Occipital lobe (tissue), 1 donor: ENCODE measurements at regions not wholly inside any gene's neighbourhood (a gene's known extent, or its start where the extent isn't known, plus 50 kb on each side); places are given as distances from the start of the nearest gene placed in this dataset.
"Not testable (repeated sequence)": the region's sequence is repeated elsewhere in the genome, so short reads cannot be mapped to it uniquely, and the experiment has no call there.

Experiments
- DNase-seq: peaks from one replicate; lab custom pipeline; 2025; lab: John Stamatoyannopoulos, UW

DNA sequence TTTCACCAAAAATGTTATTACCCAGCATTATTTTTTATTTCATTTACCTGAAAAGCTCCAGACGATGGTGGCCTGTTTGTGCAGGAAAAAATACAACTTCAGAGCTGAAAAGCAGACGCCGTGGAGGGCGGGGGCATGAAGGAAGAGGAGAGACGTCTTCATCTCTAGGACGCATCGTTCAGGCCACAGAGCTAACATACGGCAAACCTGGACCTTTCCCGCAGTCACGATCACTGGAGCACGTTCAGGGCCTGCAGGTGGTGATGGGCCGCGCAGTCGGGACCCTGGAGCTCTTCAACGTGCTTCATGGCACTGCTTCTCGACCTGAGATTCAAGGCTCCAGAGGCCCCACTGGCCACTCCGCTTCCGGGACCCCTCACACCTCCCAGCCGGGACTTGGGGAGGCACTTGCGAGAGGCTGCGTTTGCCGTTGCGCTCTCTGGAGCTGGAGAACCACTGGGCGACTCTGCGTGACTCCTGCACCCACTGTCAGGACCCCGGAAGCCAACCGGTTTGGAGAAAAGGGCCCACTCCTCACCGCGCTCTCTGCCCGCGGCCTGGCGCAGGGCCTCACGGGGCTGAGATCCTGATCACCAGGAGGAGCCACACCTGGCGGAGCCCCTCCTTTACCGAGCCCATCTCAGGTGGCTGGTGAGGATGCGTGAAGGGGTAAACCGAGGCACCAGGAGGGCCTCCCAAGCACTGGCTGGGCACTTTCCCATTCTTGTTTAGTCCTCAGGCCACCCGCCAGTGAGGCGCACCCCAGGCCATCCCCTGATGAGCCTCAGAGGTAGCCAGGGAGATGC, 164.4 kb upstream of the AFDN start:
- no peak for DNase-seq

DNA sequence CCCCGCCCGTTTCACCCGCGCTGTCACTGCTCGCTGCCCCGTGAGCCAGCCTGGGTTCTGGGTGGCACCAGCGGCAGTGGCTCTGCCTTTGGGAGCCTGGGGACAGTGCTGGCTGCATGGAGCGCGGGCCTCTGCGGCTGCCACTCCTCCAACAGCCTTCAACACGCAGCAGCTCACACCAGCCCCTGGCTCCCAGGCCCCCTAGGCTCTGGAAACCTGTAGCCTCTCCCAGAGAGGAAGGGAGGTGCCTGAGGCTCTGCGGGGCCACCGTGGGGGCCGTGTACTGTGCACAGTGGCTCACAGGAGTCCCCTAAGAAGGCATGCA, 163.9 kb upstream of the AFDN start:
- DNase-seq, result no peak

DNA sequence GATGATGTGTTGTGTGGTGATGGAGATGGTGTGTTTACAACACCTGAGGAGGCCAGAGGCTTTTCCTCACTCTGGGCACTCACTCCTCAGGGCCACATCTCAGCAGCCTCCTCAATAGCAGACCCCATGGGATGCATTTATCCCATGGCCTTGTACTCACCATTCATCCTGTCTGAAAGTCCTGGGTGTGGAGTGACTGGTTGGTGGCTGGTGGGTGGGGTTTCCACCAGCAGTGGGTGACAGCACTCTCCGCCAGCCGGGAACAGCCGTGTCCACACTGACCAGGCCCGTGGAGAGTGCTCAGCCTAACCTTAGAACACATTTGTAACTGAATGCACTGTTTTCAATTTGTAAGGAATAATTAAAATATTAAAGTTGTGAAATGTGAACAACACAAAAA, 163.4 kb upstream of the AFDN start:
- DNase-seq, result no peak

DNA sequence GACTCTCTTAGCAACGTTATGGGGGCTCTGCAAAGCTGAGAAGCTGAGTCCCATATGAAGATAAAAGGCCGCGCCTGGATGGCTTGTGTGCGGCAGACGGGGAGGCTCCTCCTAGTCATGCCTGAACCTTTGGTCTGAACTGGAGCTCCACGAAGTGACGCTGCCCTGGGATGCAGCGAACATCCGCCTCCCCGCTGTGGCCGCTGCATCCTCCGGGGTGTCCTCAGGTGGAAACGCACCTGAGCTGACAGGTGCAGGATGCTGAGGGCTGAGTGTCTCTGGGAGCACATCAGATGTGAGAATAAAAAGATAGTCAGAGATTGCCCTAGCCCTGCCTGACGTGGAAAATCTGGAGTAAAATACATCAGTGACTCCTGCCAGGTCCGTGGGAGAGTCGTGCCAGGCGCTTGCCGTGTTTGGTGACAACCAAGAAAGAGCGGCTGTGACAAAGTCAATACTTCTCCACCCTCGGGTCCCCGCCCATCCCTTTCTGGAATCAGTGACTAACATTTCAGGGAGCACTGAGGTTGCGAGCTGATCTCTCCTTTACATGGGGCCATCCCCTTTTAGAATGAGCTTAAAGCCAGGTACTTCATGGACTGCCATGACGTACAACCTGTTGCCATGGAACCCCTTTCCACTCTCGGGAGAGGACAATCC, 162.8 kb upstream of the AFDN start:
- DNase-seq, result no peak

DNA sequence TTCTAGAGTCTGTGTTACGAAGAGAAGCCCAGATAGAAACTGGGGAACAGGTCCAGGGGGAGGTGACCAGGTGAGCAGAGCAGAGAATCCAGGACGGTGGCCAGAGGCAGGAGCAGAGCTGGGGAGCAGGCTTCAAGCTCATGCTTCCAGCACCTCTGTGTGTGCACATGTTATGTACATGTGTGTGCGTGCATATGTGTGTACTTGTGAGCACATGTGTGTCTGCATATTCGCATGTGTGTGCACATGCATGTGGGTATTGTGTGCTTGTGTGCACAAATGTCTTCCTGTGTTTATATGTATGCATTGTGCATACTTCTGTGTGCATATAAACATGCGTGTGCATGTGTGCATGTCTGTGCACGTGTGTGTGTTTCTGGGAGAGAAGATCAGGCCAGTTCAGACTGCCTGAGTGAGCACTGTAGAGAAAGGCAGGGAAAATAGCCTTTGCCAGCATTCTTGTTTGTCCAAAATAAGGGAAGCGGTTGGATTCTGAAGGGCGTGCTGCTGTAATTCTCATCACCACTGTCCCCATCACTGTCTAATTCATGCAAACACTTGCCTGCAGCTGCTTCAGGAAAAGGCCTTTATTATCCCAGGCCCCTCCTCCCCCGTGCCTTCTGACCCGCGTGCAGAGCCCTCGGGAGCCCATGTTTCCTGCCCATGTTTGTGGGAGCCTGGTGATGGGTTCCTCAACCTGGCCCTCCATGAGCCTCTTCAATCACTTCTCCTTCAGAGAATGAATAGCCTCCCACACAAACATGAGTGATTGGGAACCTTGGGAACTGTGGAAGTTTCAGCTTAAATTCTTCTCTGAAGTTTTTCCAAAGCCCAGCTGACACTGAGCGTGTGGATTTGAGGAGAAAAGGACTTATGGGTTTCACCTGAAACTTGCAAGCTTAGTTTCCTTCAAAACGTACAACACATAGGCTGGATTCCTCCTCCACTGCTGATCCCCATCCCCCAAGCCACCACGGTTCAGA, 161.7 kb upstream of the AFDN start:
- DNase-seq, result no peak

DNA sequence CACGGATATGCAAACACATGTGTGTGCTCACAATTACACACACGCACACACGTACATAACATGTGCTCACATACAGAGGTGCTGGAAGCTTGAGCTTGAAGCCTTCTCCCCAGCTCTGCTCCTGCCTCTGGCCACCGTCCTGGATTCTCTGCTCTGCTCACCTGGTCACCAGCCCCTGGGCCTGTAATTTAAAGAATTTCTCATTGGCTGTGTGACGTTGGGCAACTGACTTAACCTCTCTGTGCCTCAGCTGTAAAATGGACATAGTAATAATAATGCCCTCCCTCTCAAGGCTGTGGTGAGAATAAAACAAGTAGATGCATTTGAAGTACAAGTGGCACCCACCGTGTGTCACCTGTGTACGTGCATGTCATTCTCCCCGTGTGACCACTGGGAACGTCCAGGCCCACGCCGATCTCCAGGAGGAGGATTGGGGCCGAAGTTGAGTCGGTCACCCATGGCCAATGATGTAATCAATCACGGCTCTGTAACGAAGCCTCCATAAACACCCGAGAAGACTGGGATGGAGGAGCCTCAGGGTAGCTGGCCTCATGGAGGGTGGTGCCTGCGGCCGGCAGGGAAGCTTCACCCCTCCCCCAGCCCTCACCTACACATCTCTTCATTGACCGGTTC, 160.9 kb upstream of the AFDN start:
- DNase-seq, result no peak

DNA sequence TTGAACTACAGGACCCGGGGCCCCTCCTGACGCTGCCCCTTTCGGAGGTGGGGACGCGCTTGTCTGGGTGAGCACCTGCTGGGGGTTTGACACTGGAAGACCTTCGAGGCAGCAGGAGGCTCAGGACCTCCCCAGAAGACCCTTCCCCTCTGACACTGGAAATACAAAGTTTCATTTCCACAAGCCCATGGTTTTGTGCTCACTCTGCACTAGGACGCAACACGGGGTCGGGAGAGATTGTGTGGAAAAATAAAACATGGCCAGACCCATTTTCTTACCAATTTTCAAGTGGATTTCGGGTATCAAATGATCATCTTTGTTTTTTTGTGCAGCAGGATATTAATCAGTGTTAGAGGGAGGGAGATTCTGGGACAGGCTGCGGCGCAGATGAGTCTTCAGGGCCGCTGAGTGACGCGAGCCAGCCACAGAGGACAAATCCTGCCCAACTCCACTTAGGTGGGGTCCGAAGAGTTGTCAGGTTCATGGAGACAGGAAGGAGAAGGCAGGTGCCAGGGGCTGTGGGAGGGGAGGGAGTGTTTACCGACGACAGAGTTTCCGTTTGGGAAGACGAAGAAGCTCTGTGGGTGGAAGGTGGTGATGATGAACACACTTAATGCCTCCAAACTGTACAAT, 160.0 kb upstream of the AFDN start:
- DNase-seq, result no peak

DNA sequence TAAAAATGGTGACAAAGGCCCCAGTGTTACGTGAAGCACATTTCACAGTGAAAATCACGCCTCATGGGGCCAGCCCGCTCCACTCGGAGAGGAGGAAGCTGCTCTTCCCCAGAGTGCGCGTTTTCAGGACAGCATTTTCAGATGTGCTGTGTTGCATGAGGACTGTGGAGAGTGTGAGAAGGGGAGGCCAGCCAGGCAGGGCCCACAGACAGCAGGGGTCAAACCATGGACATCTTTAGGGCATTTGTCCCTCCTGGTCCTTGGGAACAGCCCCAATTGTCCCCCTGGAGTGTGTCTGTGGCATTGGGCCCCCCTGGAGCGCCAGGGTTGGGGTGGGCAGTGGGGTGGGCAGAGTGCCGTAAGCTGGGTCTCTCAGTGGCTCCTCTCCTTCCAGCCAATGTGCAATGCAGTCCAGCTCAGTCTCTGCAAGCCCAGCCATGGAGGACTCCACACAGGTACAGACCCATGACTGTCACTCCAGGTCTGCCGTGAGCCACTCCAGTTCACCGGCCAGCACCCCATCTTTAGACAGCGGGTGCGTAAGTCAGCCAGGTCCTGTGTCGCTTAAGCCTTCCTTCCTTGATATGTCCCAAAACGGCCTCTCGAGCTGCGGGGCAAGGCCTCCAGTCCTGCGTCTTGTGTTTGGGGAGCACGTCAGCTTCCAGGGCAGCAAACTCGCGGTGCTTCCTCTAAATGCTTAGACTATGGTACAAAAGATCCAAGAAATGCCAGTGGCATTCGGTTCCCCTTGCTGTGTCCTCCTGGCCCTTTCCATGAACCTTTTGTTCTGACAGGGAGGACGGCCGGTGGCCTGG, 159.3 kb upstream of the AFDN start:
- no peak for DNase-seq

DNA sequence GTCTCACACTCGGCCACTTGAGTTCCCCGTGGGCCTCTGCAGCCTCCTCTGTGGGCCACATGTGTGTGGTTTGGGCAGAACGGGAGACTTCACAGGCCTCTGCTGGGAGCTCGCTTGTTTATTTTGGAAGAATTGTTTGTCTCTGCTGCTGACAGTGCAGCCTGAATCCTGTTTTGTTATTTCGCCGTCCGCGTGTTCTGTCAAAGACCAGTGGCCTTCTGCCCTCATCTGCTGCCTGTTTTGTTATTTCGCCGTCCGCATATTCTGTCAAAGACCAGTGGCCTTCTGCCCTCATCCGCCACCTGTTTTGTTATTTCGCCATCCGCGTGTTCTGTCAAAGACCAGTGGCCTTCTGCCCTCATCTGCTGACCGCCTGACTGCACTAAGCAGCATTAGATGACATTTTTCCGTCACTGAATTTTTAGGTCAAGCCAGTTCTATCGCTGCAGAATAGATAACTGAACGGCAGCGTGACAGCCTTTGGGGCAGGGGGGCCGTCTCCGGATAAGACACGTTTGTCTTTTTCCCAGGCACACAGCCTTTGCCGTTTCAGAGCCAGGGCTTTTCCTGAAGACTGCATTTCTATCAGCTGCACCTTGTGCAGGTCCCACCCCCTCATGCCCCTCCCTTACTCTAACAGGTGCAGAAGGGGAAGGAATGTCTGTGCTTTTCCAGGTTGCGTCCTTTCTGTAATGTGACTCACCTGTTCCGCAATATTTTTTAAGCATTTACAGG, 158.5 kb upstream of the AFDN start:
- DNase-seq, result no peak

DNA sequence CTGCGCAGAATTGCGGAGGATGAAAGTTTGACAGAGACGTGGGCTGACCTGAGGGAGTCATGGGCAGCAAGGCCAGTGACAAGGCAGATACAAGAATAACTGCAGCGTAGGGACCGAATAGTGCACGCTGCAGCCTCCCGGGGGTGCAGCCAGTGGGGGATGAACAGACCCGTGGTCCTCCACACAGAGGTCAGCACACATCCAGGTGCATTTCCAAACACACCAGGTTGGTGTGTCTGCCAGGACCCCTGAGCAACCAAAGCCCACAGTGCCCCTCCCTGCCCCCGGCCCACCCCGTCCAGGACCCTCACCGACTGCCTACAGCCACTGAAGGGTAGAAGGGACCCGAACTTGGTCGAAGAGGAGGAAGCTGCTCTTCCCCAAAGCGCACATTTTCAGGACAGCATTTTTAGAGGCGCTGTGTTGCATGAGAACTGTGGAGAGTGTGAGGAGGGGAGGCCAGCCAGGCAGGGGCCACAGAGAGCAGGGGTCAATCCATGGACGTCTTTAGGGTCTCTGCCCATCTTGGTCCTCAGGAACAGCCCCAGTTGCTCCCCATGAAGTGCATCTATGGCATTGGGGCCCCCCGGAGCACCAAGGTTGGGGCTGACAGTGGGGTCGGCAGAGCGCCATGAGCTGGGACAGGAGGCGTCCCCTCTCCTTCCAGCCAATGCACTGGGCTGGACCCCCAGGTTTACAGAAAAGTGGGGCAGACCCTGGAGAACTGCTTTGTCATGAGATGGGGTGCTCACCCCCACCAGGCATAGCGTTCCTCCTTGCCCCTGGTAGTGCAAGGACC, 157.8 kb upstream of the AFDN start:
- no peak for DNase-seq

DNA sequence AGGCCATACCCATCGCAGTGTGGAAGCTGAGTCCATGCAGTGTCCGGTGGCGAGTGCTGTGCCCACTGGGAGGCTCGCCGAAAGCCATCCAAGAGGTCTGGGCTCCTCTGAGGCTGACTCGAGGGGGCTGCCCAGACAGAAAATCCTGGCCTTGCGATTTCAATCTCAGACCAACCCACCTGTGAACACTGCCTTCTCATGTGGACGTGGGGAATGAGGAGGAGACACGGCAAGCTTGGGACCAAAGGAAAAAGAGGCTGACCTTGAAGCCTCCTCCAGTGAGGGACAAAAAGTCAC, 157.2 kb upstream of the AFDN start:
- DNase-seq, result no peak

DNA sequence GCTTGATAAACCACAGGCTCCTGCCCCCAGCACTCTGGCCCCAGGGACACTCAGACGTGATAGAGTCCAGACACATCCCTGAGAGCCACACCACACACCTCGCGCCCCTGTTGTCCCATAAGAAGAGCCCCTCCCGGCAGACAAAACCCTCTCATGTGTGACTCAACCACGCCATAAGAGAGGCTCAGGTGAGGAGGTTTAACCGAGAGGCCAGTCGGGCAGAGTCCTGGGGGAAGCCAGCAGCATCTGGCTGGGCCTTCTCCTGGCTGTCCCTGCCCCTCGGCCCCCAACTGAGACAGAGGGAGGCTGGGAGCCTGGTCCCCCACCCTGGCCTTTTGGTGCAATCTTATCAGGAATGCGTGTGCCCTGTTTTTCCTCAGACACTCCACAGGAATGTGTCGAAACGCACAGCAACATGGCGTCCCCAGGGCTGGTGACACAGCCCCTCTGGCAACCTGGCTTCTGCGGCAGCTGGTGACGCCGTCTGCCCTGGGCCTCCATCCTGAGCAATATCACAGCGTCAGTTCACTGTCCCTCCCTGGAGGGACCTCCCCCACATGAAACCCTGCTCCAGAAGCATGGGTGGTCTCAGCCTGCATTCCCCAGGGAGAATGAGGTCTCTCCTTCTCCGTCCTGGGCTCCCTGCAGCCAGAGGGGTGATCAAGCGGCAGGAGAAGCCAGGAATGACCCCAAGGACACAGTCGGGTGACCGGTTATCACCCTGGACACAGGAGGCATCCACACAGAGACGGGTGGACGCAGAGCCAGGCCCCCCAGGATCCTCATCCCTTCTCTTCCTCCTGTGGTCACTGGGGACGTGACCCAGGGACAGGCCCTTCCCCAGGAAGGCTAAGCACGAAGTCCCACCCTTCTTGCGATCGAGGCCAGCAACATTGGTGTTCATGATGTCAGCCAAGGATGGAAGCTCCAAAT, 156.6 kb upstream of the AFDN start:
- no peak for DNase-seq

DNA sequence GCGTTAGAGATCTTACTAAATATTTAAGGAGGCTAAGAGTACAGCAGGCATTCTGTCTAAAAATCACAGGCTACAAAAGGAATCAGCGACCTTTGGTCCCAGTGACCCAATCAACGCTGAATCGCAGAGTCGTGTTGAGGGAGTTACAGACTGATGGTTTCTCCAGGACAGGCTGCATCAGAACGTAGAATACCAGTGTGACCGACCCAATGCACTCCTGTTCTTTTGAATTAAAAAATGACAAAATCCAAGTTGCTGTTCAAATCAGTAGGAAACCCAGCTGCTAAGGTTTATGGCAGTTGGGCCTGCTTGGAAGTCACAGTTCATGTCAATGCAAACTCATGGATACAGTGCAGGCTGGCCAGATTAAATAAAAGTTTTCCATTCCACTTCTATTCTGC, 155.8 kb upstream of the AFDN start:
- DNase-seq, result no peak

DNA sequence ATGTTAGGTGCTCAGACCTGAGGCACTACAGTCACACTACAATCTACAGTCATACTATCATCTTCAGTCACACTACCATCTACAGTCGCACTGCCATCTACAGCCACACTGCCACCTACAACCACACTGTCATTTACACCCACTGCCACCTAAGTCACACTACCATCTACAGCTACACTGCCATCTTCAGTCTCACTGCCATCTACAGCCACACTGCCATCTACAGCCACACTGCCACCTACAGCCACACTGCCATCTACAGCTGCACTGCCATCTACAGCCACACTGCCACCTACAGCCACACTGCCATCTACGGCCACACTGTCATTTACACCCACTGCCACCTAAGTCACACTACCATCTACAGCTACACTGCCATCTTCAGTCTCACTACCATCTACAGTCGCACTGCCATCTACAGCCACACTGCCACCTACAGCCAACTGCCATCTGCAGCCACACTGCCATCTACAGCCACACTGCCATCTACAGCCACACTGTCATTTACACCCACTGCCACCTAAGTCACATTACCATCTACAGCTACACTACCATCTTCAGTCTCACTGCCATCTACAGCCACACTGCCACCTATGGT, 155.2 kb upstream of the AFDN start:
- not testable (repeated sequence) for DNase-seq

DNA sequence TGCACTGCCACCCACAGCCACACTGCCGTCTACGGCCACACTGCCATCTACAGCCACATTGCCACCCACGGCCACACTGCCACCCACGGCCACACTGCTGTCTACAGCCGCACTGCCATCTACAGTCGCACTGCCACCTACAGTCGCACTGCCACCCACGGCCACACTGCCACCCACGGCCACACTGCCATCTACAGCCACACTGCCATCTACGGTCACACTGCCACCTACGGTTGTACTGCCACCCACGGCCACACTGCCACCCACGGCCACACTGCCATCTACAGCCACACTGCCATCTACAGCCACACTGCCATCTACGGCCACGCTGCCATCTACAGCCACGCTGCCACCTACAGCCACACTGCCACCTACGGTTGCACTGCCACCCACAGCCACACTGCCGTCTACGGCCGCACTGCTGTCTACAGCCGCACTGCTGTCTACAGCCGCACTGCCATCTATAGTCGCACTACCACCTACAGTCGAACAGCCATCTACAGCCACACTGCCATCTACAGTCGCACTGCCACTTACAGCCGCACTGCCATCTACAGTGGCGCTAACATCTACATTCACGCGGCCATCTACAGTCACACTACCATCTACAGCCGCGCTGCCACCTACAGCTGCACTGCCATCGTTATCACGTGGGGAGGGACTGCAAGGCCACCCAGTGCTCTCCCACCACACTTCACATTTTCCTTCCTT, 154.6 kb upstream of the AFDN start:
- no peak for DNase-seq

DNA sequence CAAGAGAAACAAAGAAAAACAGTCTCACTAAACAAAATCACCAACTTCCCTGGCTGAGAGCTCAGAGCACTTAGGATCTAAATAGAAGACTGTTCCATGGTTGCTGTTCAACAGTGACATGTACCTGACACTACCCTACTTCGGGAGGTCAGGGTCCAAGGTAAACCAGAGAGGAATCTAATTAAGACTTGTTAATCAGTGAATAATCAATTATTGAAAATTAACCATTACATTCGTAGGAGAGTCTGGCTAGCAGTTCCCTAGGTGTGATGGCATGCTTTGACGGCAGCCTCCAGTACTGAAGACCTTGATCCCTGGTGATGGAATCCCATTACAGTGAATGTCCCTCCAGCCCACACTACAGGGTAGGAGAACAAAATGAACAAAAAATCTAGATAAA, 154.0 kb upstream of the AFDN start:
- no peak for DNase-seq

DNA sequence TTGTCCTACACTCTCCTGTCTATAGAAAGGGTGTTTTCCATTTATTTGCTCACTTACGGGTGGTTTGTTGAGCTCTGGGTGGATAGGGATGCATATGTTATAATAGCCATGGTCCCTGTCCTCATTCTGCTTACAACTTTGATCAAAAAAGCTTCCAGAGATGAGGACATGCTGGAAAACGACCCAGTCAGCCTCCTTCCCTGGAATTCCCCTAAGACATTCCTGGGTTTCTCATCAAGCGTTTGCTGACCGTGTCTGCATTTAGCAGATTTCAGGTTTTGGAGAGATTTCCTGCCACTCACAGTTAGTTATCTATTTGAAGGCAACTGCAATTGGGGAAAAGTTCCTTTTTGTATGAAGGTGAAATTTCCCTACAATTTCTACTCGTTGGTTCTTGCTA, 152.8 kb upstream of the AFDN start:
- DNase-seq, result no peak
